Astrocyte (in vitro differentiated cells and primary cell): ENCODE measurements at regions not wholly inside any gene's neighbourhood (a gene's known extent, or its start where the extent isn't known, plus 50 kb on each side); places are given as distances from the start of the nearest gene placed in this dataset.

Source experiments
- DNase-seq: peaks from one replicate; pipeline ENCODE4 v3.0.0-alpha.2; 2010; ENCODE audit warnings: low read depth
- FAIRE-seq: peaks from 2 replicates; lab custom pipeline; 2011; peaks lifted over from hg19 to GRCh38; lab: Jason Lieb, UNC
- H2AFZ ChIP-seq: 2 replicates; pipeline ENCODE4 v1.6.0; 2012; ENCODE audit warnings: low read depth, low read length, inconsistent platforms
- H3K27ac ChIP-seq: 2 replicates; pipeline ENCODE4 v1.5.1; 2011; ENCODE audit warnings: low read depth, low read length, inconsistent platforms
- H3K27me3 ChIP-seq: 2 replicates; pipeline ENCODE4 v1.6.0; 2011; ENCODE audit warnings: low read length, inconsistent platforms; ENCODE audit not compliant: insufficient read depth
- H3K36me3 ChIP-seq: 2 replicates; pipeline ENCODE4 v1.5.1; 2011; ENCODE audit warnings: low read length, inconsistent platforms; ENCODE audit not compliant: insufficient read depth
- H3K4me1 ChIP-seq: 2 replicates; pipeline ENCODE4 v1.5.1; 2011; ENCODE audit warnings: low read length, inconsistent platforms; ENCODE audit not compliant: insufficient read depth
- H3K4me2 ChIP-seq: 2 replicates; pipeline ENCODE4 v1.6.0; 2012; ENCODE audit warnings: low read length, inconsistent platforms
- H3K4me3 ChIP-seq: 2 replicates; pipeline ENCODE4 v1.5.1; 2011; ENCODE audit warnings: low read depth, mild to moderate bottlenecking, low read length, inconsistent platforms; ENCODE audit not compliant: insufficient read depth
- H3K79me2 ChIP-seq: 2 replicates; pipeline ENCODE4 v1.6.0; 2012; ENCODE audit warnings: mild to moderate bottlenecking, low read length, inconsistent platforms; ENCODE audit not compliant: insufficient read depth
- H3K9ac ChIP-seq: 2 replicates; pipeline ENCODE4 v1.6.0; 2012; ENCODE audit warnings: mild to moderate bottlenecking, low read length, inconsistent platforms
- H3K9me3 ChIP-seq: 2 replicates; pipeline ENCODE4 v1.5.1; 2012; ENCODE audit warnings: low read depth, mild to moderate bottlenecking, low read length, inconsistent platforms; ENCODE audit not compliant: insufficient read depth
- H4K20me1 ChIP-seq: 2 replicates; pipeline ENCODE4 v1.6.0; 2012; ENCODE audit warnings: low read length, inconsistent platforms; ENCODE audit not compliant: insufficient read depth
- H3K27ac Mint-ChIP-seq: one replicate; pipeline ENCODE4 v1.8.0; 2021; ENCODE audit warnings: mild to moderate bottlenecking, mixed read lengths; ENCODE audit not compliant: unreplicated experiment
- H3K27me3 Mint-ChIP-seq: one replicate; pipeline ENCODE4 v1.8.0; 2021; ENCODE audit warnings: low read depth, mixed read lengths; ENCODE audit not compliant: unreplicated experiment
- H3K36me3 Mint-ChIP-seq: one replicate; pipeline ENCODE4 v1.8.0; 2021; ENCODE audit warnings: low read depth, mixed read lengths; ENCODE audit not compliant: unreplicated experiment
- H3K4me1 Mint-ChIP-seq: one replicate; pipeline ENCODE4 v1.8.0; 2021; ENCODE audit warnings: low read depth, mixed read lengths; ENCODE audit not compliant: unreplicated experiment
- H3K4me3 Mint-ChIP-seq: one replicate; pipeline ENCODE4 v1.8.0; 2021; ENCODE audit warnings: mild to moderate bottlenecking, moderate library complexity, mixed read lengths; ENCODE audit not compliant: unreplicated experiment
- H3K9me3 Mint-ChIP-seq: one replicate; pipeline ENCODE4 v1.8.0; 2021; ENCODE audit warnings: mild to moderate bottlenecking, mixed read lengths; ENCODE audit not compliant: unreplicated experiment
- CTCF ChIP-seq: IDR thresholded peaks from 2 replicates; pipeline ENCODE4 v1.5.1; 2011; ENCODE audit warnings: low read depth, mild to moderate bottlenecking, inconsistent platforms, low read length, moderate library complexity; ENCODE audit not compliant: insufficient read depth
- EZH2 ChIP-seq: IDR thresholded peaks from 2 replicates; pipeline ENCODE4 v1.6.1; 2012; ENCODE audit warnings: mild to moderate bottlenecking, low read length, inconsistent platforms; ENCODE audit not compliant: insufficient read depth

GRCh38 chr2:77937366-77937765 lies 415.2 kb upstream of the LRRTM4 start:
- H4K20me1 ChIP-seq = no peaks in the 10 kb centered on the region
- no peak overlapping the region for H3K9ac ChIP-seq
- Mint-ChIP-seq H3K27me3 (no peaks in the 10 kb centered on the region), H3K4me1 (no peaks in the 10 kb centered on the region), H3K27ac (no peak overlapping the region), H3K4me3 (no peak overlapping the region), H3K9me3 (peaks cover 3% of the 10 kb centered on the region), H3K36me3 (no peaks in the 10 kb centered on the region)
- no peaks in the 10 kb centered on the region for H3K27me3 ChIP-seq
- no peak overlapping the region for H3K27ac ChIP-seq
- no peak overlapping the region for H3K4me2 ChIP-seq
- no peaks in the 10 kb centered on the region for H3K79me2 ChIP-seq
- no peak overlapping the region for H2AFZ ChIP-seq
- no peak for FAIRE-seq
- H3K36me3 ChIP-seq = no peaks in the 10 kb centered on the region
- no peak overlapping the region for H3K4me3 ChIP-seq
- DNase-seq = no peak
- H3K4me1 ChIP-seq = no peaks in the 10 kb centered on the region
- no peaks in the 10 kb centered on the region for H3K9me3 ChIP-seq
- no peak for TF ChIP-seq CTCF
- TF ChIP-seq EZH2 = no peak

GRCh38 chr2:77938462-77938861 lies 416.3 kb upstream of the LRRTM4 start:
- Histone ChIP-seq H3K79me2 (no peaks in the 10 kb centered on the region), H3K27me3 (no peaks in the 10 kb centered on the region), H3K27ac (no peak overlapping the region), H3K9me3 (no peaks in the 10 kb centered on the region), H2AFZ (no peak overlapping the region), H4K20me1 (no peaks in the 10 kb centered on the region), H3K4me2 (no peak overlapping the region), H3K4me3 (no peak overlapping the region), H3K36me3 (no peaks in the 10 kb centered on the region), H3K9ac (no peak overlapping the region), H3K4me1 (no peaks in the 10 kb centered on the region)
- Mint-ChIP-seq H3K4me1 (no peaks in the 10 kb centered on the region), H3K27me3 (no peaks in the 10 kb centered on the region), H3K36me3 (no peaks in the 10 kb centered on the region), H3K4me3 (no peak overlapping the region), H3K27ac (no peak overlapping the region), H3K9me3 (peaks cover 5% of the 10 kb centered on the region)
- FAIRE-seq (no peak), DNase-seq (no peak)
- TF ChIP-seq CTCF (no peak), EZH2 (no peak)

GRCh38 chr2:77939370-77939769 lies 417.2 kb upstream of the LRRTM4 start:
- H3K9ac ChIP-seq = no peak overlapping the region
- H3K27me3 ChIP-seq = no peaks in the 10 kb centered on the region
- no peaks in the 10 kb centered on the region for H4K20me1 ChIP-seq
- H3K79me2 ChIP-seq = no peaks in the 10 kb centered on the region
- H3K27ac Mint-ChIP-seq = no peak overlapping the region
- H3K4me2 ChIP-seq = no peak overlapping the region
- no peaks in the 10 kb centered on the region for H3K4me1 ChIP-seq
- no peak overlapping the region for H2AFZ ChIP-seq
- FAIRE-seq = no peak
- TF ChIP-seq CTCF (no peak), EZH2 (no peak)
- no peak overlapping the region for H3K27ac ChIP-seq
- no peaks in the 10 kb centered on the region for H3K4me1 Mint-ChIP-seq
- H3K36me3 Mint-ChIP-seq = no peaks in the 10 kb centered on the region
- peaks cover 2% of the 10 kb centered on the region for H3K9me3 Mint-ChIP-seq
- no peaks in the 10 kb centered on the region for H3K36me3 ChIP-seq
- H3K4me3 Mint-ChIP-seq = no peak overlapping the region
- no peak overlapping the region for H3K4me3 ChIP-seq
- no peaks in the 10 kb centered on the region for H3K27me3 Mint-ChIP-seq
- DNase-seq = no peak
- H3K9me3 ChIP-seq = no peaks in the 10 kb centered on the region
